GM18870 (cell line): ENCODE measurements at regions not wholly inside any gene's neighbourhood (a gene's known extent, or its start where the extent isn't known, plus 50 kb on each side); places are given as distances from the start of the nearest gene placed in this dataset.

ENCODE experiments used
- ATAC-seq: cut with Tn5 transposase; IDR thresholded peaks from one replicate; pipeline ENCODE4 v1.9.1; 2021; ENCODE audit warnings: moderate library complexity; ENCODE audit not compliant: unreplicated experiment

DNA sequence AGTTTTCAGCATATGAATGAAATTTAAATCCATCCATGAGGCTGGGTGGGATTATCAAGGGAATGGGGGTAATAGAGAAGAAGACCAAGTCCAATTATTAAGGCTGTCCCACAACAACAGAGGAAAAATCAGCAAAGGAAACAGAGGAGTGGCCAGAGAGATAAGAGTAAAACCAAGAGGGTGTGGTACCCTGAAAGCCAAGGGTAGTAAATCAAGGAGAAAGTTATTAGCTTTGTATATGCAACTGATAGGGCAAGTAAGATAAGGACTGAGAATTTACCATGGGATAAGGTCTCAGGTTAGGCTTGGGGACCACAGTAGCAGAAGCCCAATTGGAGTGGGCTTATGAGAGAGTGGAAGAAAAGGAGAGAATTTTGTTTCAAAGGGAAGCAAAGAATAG lies 134.5 kb downstream of the NUAK1 start:
- ATAC-seq = no peak

DNA sequence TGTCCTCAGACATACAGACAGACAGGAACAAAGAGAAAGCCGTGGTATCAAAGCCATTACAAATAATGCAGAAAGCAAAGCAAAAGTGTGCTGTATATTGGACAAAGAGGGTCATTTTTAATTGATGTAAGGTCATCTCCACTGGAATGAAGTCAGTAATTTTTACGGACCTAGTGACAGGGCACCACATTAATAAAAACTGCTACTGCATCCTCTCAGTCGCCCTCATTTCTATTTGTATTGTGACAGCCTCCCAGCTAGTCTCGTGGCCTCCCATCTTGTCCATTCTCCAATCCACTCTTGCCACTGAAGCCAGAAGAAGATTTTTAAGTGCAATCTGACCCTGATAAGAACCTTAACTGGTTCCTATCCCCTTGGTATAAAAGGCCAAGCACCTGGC lies 132.4 kb downstream of the NUAK1 start:
- ATAC-seq = no peak

DNA sequence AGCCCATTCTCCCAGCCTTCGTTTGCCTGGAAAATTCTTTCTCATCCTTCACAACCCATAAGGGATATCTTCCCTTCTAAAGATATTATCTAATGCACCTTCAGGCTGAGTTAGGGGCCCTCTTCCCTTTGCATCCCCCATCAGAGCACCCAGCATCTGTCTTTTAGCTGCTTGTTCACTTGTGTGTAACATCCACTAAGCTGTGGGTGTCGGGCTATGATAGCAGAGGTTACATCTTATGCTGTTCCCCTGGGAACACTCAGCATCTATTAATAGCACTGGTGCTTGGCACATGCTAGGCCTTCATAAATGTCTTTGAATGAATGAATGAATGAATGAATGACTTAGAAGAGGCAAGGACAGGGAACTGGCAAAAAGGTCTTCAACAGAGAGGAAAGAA lies 131.8 kb downstream of the NUAK1 start:
- no peak for ATAC-seq

DNA sequence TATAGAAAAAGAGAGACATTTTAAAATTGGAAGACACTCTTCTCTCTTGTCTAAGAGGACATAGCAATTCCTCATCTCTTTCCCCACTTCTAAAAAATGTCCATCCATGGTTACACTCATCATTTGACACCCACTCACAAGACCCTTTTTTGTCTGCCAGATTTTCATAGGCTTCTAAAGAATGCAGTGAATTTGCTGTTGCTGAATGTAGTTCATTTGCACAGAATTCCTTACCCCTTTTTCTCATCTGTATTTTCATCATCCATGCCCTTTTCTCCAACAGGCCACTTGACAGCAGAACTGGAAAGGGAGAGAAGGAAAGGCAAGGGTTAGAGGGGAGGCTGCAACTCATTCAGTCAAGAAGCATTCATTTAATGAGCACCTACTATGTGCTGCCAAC lies 128.0 kb downstream of the NUAK1 start:
- no peak for ATAC-seq
